HepG2 (cell line): ENCODE measurements at regions not wholly inside any gene's neighbourhood (a gene's known extent, or its start where the extent isn't known, plus 50 kb on each side); places are given as distances from the start of the nearest gene placed in this dataset.

Experiments used
- ARID3A ChIP-seq: IDR thresholded peaks from 2 replicates; pipeline ENCODE4 v1.6.1; 2012; ENCODE audit warnings: low read depth, low read length, improper control_type of control experiment
- DMTF1 ChIP-seq: sonication (generic); formaldehyde crosslinking; IDR thresholded peaks from 2 replicates; pipeline ENCODE4 v1.4.0; 2020; ENCODE audit warnings: mild to moderate bottlenecking, missing genetic modification reagents
- GATA4 ChIP-seq: sonication (generic); IDR thresholded peaks from 2 replicates; pipeline ENCODE4 v1.6.1; 2016; ENCODE audit warnings: antibody characterized with exemption, low read depth, borderline replicate concordance
- MLX ChIP-seq: IDR thresholded peaks from 2 replicates; pipeline ENCODE4 v1.6.1; 2016
- RAD21 ChIP-seq: fragments of 450-650 bp; formaldehyde crosslinking; IDR thresholded peaks from 2 replicates; pipeline ENCODE4 v1.5.0; 2020; ENCODE audit warnings: mild to moderate bottlenecking
- SSRP1 ChIP-seq: IDR thresholded peaks from 2 replicates; pipeline ENCODE4 v1.6.1; 2016; ENCODE audit warnings: control low read depth
- TBP ChIP-seq: sonication (generic); formaldehyde crosslinking; IDR thresholded peaks from 2 replicates; pipeline ENCODE4 v1.5.0; 2020; ENCODE audit warnings: missing genetic modification reagents
- USF2 ChIP-seq, 2 experiments: sonication (generic) in 1 of 2; formaldehyde crosslinking in 1 of 2; IDR thresholded peaks; 2 replicates each; pipeline versions ENCODE4 v1.5.1 to v1.6.1; 2011 to 2020; ENCODE audit warnings: borderline replicate concordance in 1 of 2, low read depth in 1 of 2, low read length in 1 of 2, mild to moderate bottlenecking in 1 of 2, missing genetic modification reagents in 1 of 2, moderate library complexity in 1 of 2
- TF ChIP-seq, protein P1 (sequence below): sonication (generic); formaldehyde crosslinking; IDR thresholded peaks from 2 replicates; pipeline ENCODE4 v1.5.0; 2020; ENCODE audit warnings: mild to moderate bottlenecking, missing genetic modification reagents, moderate library complexity
- TF ChIP-seq, protein P2 (sequence below): sonication (generic); formaldehyde crosslinking; IDR thresholded peaks from 2 replicates; pipeline ENCODE4 v1.9.0; 2022; ENCODE audit warnings: missing genetic modification reagents, mild to moderate bottlenecking, borderline replicate concordance

DNA sequence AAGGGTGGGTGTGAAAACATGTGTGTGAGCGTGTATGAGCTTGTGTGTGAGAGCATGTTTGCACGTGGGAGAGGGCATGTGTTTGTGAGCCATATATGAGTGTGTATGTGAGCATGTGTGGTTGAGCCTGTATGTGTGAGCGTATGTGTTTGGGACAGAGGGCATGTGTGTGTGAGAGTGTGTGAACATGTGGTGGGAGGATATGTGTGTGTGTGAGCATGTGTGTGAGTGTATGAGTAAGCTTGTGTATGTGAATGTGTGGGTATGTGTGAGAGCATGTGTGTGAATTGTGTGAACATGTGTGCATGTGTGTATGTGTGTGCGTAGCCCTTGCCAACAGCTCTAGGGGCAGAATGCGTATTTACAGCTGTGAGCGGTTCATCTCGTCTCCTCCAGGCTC lies 163.0 kb downstream of the TMEM200C start:
- TF ChIP-seq DMTF1 (CRISPR knock-in tag) (no peak), MLX (CRISPR knock-in tag) (no peak), GATA4 (no peak), USF2 (IDR thresholded peaks at IDR 0.05; ENCODE audit: low read depth, low read length) (no peak), USF2 (CRISPR knock-in tag; IDR thresholded peaks at IDR 0.05; ENCODE audit: borderline replicate concordance) (no peak), SSRP1 (no peak), RAD21 (CRISPR knock-in tag) (no peak), ARID3A (no peak), TBP (CRISPR knock-in tag) (no peak)
- TF ChIP-seq, protein P1, sequence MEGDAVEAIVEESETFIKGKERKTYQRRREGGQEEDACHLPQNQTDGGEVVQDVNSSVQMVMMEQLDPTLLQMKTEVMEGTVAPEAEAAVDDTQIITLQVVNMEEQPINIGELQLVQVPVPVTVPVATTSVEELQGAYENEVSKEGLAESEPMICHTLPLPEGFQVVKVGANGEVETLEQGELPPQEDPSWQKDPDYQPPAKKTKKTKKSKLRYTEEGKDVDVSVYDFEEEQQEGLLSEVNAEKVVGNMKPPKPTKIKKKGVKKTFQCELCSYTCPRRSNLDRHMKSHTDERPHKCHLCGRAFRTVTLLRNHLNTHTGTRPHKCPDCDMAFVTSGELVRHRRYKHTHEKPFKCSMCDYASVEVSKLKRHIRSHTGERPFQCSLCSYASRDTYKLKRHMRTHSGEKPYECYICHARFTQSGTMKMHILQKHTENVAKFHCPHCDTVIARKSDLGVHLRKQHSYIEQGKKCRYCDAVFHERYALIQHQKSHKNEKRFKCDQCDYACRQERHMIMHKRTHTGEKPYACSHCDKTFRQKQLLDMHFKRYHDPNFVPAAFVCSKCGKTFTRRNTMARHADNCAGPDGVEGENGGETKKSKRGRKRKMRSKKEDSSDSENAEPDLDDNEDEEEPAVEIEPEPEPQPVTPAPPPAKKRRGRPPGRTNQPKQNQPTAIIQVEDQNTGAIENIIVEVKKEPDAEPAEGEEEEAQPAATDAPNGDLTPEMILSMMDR (CRISPR knock-in tag), result no peak
- TF ChIP-seq, protein P2, sequence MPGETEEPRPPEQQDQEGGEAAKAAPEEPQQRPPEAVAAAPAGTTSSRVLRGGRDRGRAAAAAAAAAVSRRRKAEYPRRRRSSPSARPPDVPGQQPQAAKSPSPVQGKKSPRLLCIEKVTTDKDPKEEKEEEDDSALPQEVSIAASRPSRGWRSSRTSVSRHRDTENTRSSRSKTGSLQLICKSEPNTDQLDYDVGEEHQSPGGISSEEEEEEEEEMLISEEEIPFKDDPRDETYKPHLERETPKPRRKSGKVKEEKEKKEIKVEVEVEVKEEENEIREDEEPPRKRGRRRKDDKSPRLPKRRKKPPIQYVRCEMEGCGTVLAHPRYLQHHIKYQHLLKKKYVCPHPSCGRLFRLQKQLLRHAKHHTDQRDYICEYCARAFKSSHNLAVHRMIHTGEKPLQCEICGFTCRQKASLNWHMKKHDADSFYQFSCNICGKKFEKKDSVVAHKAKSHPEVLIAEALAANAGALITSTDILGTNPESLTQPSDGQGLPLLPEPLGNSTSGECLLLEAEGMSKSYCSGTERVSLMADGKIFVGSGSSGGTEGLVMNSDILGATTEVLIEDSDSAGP (CRISPR knock-in tag), result no peak
